Kidney capillary endothelial cell (primary cell): ENCODE measurements at regions not wholly inside any gene's neighbourhood (a gene's known extent, or its start where the extent isn't known, plus 50 kb on each side); places are given as distances from the start of the nearest gene placed in this dataset.
"Not testable (repeated sequence)": the region's sequence is repeated elsewhere in the genome, so short reads cannot be mapped to it uniquely, and the experiment has no call there.

Experiments
- DNase-seq: peaks from one replicate; pipeline ENCODE4 v3.0.0-alpha.2; 2018; ENCODE audit warnings: low spot score

DNA sequence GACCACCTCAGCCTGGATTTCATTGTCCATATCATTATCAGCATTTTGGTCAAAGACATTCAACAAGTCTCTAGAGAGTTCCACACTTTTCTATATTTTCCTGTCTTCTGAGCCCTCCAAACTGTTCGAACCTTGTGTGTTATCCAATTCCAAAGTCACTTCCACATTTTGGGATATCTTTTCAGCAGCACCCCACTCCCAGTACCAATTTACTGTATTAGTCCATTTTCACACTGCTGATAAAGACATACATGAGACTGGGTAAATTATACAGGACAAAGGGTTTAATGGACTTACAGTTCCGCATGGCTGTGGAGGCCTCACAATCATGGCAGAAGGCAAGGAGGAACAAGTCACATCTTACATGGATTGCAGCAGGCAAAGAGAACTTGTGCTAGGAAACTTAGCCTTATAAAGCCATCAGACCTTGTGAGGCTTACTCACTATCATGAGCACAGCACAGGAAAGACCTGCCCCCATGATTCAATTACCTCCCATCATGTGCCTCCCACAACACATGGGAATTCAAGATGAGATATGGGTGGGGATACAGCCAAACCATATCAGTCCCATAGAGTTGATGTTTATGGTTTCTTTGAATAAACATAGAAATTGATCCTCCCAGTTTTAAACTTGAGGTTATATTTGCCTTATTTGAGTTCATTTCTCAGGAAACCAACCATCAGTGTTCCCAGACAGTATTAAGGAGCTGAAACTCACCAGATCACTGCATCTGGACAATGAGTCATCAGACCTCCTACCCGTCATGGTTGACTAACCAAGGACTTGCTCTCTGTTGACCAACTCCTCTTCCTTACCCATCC is 322.7 kb upstream of the DUSP10 start:
- no peak for DNase-seq

- no peak for DNase-seq
Observed at GRCh38 chr1:222062640-222063039, 320.8 kb upstream of the DUSP10 start.

GRCh38 chr1:222061711-222062359 is 319.9 kb upstream of the DUSP10 start:
- no peak for DNase-seq

GRCh38 chr1:222060210-222060916 is 318.5 kb upstream of the DUSP10 start:
- DNase-seq, result no peak

DNA sequence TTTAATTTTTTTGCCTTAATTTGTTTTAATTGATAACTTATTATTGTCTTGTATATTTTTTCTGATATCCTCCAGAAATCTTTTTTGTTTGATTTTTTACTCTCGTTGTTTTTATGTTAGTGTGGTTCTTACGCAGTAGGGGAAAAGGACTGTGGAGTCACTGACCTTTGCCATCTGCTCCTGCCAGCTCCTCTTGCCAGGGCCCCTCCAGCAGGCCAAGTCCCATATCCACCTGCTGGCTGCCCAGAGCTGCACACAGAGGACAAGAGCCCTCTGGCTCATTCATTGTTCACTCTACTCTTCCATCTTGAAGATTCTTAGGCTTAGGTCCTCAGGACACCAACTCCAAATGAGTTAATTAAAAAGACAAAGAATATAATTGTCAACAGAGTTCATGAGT is 316.4 kb upstream of the DUSP10 start:
- no peak for DNase-seq

DNA sequence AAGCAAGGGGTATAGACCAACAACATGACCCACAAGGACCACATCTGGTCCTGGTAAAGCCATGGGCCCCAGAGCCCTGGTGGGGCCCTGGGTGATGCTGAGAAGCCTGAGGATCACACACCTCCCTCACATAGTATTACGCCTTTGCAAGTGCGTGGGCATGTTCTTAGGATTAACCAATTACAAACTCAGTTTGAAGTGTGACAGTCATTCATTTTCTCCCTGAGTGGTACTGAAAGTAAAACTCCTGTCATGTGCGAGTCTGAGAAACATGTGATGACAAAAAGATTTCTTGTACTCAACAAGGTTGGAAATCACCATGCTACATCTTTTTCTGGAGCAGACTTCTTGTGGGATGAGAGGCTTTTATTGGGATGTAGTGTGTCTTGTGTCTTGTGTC is 315.3 kb upstream of the DUSP10 start:
- DNase-seq, result no peak

GRCh38 chr1:222054416-222054815 is 312.5 kb upstream of the DUSP10 start:
- DNase-seq, result no peak

DNA sequence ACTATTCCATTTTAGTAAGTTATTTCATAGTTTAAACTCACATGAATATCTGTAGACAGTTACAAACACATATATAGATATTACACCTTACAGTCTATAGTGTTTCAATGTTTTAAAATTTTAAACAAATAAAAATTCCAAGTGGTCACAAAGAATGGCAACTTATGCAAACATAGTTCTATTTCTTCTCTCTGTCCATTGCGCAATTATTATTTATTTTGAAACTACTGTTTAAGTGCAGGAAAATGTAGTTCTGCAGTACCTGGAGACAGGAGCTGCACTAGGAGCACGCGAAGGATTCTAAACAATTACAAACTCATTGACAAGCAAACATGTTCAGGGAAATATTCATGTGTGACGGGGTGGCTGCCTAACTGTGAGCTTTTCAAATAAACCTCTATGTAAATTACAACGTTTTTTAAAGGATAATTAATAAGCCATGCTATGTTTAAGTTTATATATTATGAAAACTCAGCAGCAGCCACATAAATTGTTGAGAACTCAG is 312.0 kb upstream of the DUSP10 start:
- DNase-seq, result no peak

GRCh38 chr1:222051311-222051710 is 309.4 kb upstream of the DUSP10 start:
- not testable (repeated sequence) for DNase-seq

DNA sequence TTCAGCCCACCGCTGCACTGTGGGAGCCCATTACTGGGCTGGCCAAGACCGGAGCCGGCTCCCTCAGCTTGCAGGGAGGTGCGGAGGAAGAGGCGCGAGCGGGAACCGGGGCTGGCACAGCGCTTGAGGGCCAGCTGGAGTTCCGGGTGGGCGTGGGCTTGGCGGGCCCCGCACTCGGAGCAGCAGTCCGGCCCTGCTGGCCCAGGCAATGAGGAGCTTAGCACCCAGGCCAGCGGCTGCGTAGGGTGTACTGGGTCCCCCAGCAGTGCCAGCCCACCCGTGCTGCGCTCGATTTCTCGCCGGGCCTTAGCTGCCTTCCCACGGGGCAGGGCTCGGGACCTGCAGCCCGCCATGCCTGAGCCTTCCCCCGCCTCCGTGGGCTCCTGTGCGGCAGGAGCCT is 307.8 kb upstream of the DUSP10 start:
- not testable (repeated sequence) for DNase-seq

GRCh38 chr1:222049176-222049575 is 307.3 kb upstream of the DUSP10 start:
- no peak for DNase-seq

DNA sequence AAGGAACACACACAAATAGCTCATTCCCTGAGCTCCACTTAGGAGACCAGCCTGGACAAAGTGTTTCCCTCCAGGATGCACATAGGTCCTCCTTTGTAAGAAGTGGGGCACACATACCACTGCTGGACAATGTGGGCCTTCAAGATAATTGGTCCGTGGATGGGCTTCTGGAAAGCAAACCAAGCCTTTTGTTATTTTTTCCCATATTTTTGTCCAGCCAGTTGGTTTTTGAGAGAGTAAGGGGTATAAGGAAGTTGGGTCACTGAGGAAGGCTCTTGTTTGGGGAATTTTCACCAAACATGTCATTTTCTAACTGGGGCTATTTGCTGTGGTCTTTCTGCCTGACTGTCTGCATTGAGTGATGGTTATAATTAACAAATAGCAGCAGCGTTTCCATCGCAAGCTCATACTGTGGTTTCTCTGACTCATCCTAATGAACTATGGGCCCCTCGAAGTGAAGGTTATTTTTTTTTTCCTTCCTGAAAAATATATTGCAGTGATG is 306.3 kb upstream of the DUSP10 start:
- no peak for DNase-seq

- DNase-seq, result no peak
Observed at GRCh38 chr1:222047366-222047765, 305.5 kb upstream of the DUSP10 start.

DNA sequence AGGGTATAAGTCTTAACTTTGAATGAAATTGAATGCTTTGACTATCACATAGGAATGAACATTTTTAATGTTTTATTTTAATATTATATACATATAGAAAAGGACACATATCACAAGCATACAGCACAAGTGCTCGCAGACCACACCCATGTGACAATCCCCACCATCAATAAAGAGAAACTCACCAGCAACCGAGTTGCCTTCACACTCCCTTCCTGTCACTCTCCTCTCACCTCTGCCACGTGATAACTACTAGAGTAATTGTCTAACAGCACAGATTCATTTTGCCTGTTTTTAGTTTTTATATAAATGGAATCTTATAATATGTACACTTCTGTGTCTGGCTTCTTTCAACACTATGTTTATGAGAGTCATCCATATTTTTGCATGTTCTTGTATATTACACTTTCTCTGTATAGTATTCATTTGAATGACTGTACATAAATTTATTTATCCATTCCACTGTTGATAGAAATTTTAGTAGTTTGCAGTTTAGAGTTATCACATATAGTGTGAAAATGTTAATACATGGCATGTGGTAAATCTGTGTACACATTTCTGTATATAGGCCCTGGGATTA is 304.9 kb upstream of the DUSP10 start:
- DNase-seq, result no peak

- DNase-seq, result no peak
Observed at GRCh38 chr1:222045786-222046185, 303.9 kb upstream of the DUSP10 start.

GRCh38 chr1:222045236-222045635 is 303.3 kb upstream of the DUSP10 start:
- no peak for DNase-seq

GRCh38 chr1:222043444-222044292 is 301.8 kb upstream of the DUSP10 start:
- no peak for DNase-seq

DNA sequence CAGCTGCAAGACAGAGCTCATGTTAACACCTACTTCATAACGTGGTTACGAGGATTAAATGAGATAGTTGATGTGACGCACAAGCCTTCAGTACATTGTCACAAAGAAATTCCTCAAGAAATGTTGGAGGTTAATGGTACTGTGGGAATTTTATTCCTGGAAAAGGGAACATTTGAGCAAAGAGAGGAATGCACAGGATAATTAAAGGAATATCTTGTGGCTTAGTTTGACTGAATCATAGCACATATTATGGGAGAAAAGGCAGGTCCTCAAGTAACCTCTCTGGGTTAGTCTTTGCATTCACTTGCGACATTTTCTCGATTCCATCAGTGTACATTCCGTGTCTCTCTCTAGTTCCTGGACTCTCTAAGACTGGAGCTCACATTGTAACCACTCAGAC is 300.2 kb upstream of the DUSP10 start:
- DNase-seq, result no peak

- DNase-seq, result no peak
Observed at GRCh38 chr1:222040955-222041354, 299.1 kb upstream of the DUSP10 start.

DNA sequence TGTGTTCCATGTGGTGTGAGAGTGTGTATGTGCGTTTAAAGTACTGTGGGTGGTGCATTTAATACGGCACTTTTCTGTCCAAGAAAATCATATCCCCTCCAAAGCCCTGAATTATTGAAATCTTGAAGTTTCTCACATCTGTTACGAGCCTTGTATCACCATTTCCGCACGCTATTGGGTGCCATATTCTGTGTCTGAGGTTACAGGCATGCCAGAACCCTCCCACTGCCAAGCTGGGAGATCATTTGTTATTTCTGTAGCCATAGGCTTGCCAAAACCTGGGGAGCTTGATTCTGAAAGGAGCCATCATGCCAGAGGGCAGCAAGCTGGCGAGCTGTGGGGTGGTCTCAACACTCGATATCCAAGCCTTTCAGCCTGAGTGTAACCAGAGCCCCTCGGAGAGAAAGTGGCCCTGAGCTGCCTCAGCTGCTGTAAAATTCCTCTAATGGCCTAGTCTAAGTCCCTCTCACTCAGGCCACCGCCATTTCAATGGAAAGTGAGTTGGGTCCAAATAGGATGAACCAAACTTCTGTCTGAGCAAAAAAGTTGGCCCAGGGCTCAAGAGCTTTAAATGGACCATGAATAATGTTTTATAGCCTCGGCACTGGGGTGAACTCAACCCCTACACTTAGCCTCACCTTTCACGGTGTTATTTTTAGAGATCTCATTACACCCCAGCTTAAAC is 298.4 kb upstream of the DUSP10 start:
- no peak for DNase-seq

DNA sequence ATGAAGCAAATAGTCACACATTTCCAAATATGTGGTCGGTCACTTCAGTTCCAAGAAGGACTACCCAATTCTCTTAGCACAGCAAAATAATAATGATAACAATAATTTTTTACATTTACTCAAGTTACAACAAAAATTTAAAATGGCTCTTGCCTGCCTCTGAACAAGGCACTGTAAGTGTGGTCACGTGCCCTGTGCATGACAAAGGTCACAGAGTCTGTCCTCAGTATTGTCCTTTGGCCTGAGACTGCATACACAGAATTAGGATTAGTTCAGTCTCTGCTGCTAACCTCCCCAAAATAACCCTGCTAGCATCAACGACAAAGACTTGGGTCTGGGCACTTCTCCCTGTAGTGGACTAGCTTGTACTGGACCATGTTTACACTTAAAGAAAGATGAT is 297.1 kb upstream of the DUSP10 start:
- DNase-seq, result no peak
